IMR-90 (cell line): ENCODE measurements at regions not wholly inside any gene's neighbourhood (a gene's known extent, or its start where the extent isn't known, plus 50 kb on each side); places are given as distances from the start of the nearest gene placed in this dataset.

ENCODE experiments used
- ATAC-seq: fragments of 200-7000 bp; cut with Tn5 transposase; 2 replicates; pipeline ENCODE4 v1.9.1; 2020; ENCODE audit warnings: low read depth, mild to moderate bottlenecking, moderate library complexity
- BruUV-seq: library from RNA; stranded (reverse); fragments of 400-500 nt; replicated peaks from 2 replicates; lab custom pipeline; 2021; lab: Mats Ljungman, UMichigan
- CTCF ChIA-PET: fragments of 300-600 bp; formaldehyde crosslinking; extraction: SDS; loops from one replicate; lab custom pipeline; 2021; ENCODE audit warnings: antibody characterized with exemption; lab: Yijun Ruan, JAX
- POLR2A ChIA-PET: fragments of 300-600 bp; sonication (Branson Sonifier 250); formaldehyde crosslinking; loops from one replicate; lab custom pipeline; 2022; ENCODE audit warnings: antibody characterized with exemption; ENCODE audit not compliant: unreplicated experiment; lab: Charles Lee
- DNase-seq: peaks from one replicate; pipeline ENCODE4 v3.0.0; 2013
- H2AFZ ChIP-seq: replicated peaks from 2 replicates; pipeline ENCODE3; 2013; ENCODE audit warnings: low read length, mild to moderate bottlenecking; ENCODE audit not compliant: poor library complexity
- H2AK5ac ChIP-seq: 2 replicates; pipeline ENCODE4 v1.6.1; 2013; ENCODE audit warnings: low read depth, low read length, inconsistent platforms
- H2AK9ac ChIP-seq: replicated peaks from 2 replicates; pipeline ENCODE3; 2013; ENCODE audit warnings: mild to moderate bottlenecking, low read depth, low read length, moderate library complexity; ENCODE audit not compliant: poor library complexity
- H2BK120ac ChIP-seq: 2 replicates; pipeline ENCODE4 v1.6.1; 2013; ENCODE audit warnings: low read depth, low read length, inconsistent platforms
- H2BK15ac ChIP-seq: 3 replicates; pipeline ENCODE4 v1.6.1; 2013; ENCODE audit warnings: low read depth, low read length, inconsistent platforms
- H2BK20ac ChIP-seq: 2 replicates; pipeline ENCODE4 v1.6.1; 2013; ENCODE audit warnings: low read depth, mild to moderate bottlenecking, inconsistent platforms, low read length, moderate library complexity
- H2BK5ac ChIP-seq: 2 replicates; pipeline ENCODE4 v1.6.1; 2013; ENCODE audit warnings: mild to moderate bottlenecking, low read depth, low read length, inconsistent platforms; ENCODE audit not compliant: poor library complexity, severe bottlenecking
- H3K14ac ChIP-seq: replicated peaks from 2 replicates; pipeline ENCODE4 v1.6.1; 2013; ENCODE audit warnings: low read depth, low read length, inconsistent platforms
- H3K18ac ChIP-seq: 2 replicates; pipeline ENCODE4 v1.6.1; 2013; ENCODE audit warnings: low read depth, low read length, control low read depth
- H3K23ac ChIP-seq: 2 replicates; pipeline ENCODE4 v1.6.1; 2013; ENCODE audit warnings: low read depth, low read length, inconsistent platforms
- H3K27ac ChIP-seq: 2 replicates; pipeline ENCODE4 v1.5.1; 2013; ENCODE audit warnings: mild to moderate bottlenecking, control low read depth, low read length; ENCODE audit not compliant: insufficient read depth
- H3K27me3 ChIP-seq: 2 replicates; pipeline ENCODE4 v1.6.1; 2013; ENCODE audit warnings: low read length; ENCODE audit not compliant: control insufficient read depth, insufficient read depth
- H3K36me3 ChIP-seq: 2 replicates; pipeline ENCODE4 v1.6.1; 2013; ENCODE audit warnings: low read length, mixed read lengths; ENCODE audit not compliant: control insufficient read depth, insufficient read depth
- H3K4ac ChIP-seq: 2 replicates; pipeline ENCODE4 v1.6.1; 2013; ENCODE audit warnings: low read depth, low read length, inconsistent platforms
- H3K4me1 ChIP-seq: 2 replicates; pipeline ENCODE4 v1.6.1; 2013; ENCODE audit warnings: low read length, mixed read lengths; ENCODE audit not compliant: control insufficient read depth, insufficient read depth
- H3K4me2 ChIP-seq: 2 replicates; pipeline ENCODE4 v1.6.1; 2013; ENCODE audit warnings: low read depth, mild to moderate bottlenecking, control low read depth, low read length, moderate library complexity
- H3K4me3 ChIP-seq: 2 replicates; pipeline ENCODE4 v1.5.1; 2013; ENCODE audit warnings: low read depth, mild to moderate bottlenecking, control low read depth, low read length, moderate library complexity; ENCODE audit not compliant: insufficient read depth
- H3K56ac ChIP-seq: 2 replicates; pipeline ENCODE4 v1.6.1; 2013; ENCODE audit warnings: low read length, inconsistent platforms; ENCODE audit not compliant: insufficient read depth; ENCODE audit errors: extremely low read depth
- H3K79me1 ChIP-seq, 2 experiments: 2 replicates each; pipeline ENCODE4 v1.6.1; 2013; ENCODE audit warnings: low read length in 2 of 2, inconsistent platforms in 1 of 2, low read depth in 1 of 2
- H3K9ac ChIP-seq: 2 replicates; pipeline ENCODE4 v1.6.1; 2013; ENCODE audit warnings: low read depth, low read length, control low read depth
- H3K9me1 ChIP-seq: 2 replicates; pipeline ENCODE4 v1.6.1; 2013; ENCODE audit warnings: low read length, inconsistent platforms; ENCODE audit not compliant: insufficient read depth
- H3K9me3 ChIP-seq: 2 replicates; pipeline ENCODE4 v1.6.1; 2013; ENCODE audit warnings: low read length; ENCODE audit not compliant: control insufficient read depth, insufficient read depth
- H4K20me1 ChIP-seq: 2 replicates; pipeline ENCODE4 v1.6.1; 2013; ENCODE audit warnings: low read length, inconsistent platforms; ENCODE audit not compliant: insufficient read depth
- H4K5ac ChIP-seq: 2 replicates; pipeline ENCODE4 v1.6.1; 2013; ENCODE audit warnings: mild to moderate bottlenecking, low read depth, low read length, control low read depth
- H4K8ac ChIP-seq, 2 experiments: 2 replicates each; pipeline ENCODE4 v1.6.1; 2013; ENCODE audit warnings: low read depth in 2 of 2, low read length in 2 of 2, control low read depth in 1 of 2, inconsistent platforms in 1 of 2
- H4K91ac ChIP-seq: 2 replicates; pipeline ENCODE4 v1.6.1; 2013; ENCODE audit warnings: low read depth, low read length, inconsistent platforms; ENCODE audit not compliant: insufficient read depth
- BHLHE40 ChIP-seq: fragments of 150-350 bp; IDR thresholded peaks from 2 replicates; pipeline ENCODE4 v1.6.1; 2016; ENCODE audit warnings: mild to moderate bottlenecking, low read depth, low read length
- CEBPB ChIP-seq: IDR thresholded peaks from 2 replicates; pipeline ENCODE4 v1.6.1; 2012; ENCODE audit warnings: low read depth, low read length, improper control_type of control experiment
- CHD1 ChIP-seq: IDR thresholded peaks from 2 replicates; pipeline ENCODE4 v1.6.1; 2012; ENCODE audit warnings: low read depth, low read length, improper control_type of control experiment
- ELK1 ChIP-seq: fragments of 150-350 bp; IDR thresholded peaks from 2 replicates; pipeline ENCODE4 v1.6.1; 2016; ENCODE audit warnings: low read depth, mild to moderate bottlenecking, low read length, moderate library complexity, borderline replicate concordance
- FOS ChIP-seq: fragments of 150-350 bp; IDR thresholded peaks from 2 replicates; pipeline ENCODE4 v1.6.1; 2016; ENCODE audit warnings: low read depth, low read length
- MAFK ChIP-seq: IDR thresholded peaks from 2 replicates; pipeline ENCODE4 v1.6.1; 2012; ENCODE audit warnings: low read depth, low read length, improper control_type of control experiment
- MXI1 ChIP-seq: IDR thresholded peaks from 2 replicates; pipeline ENCODE4 v1.6.1; 2012; ENCODE audit warnings: low read depth, mild to moderate bottlenecking, low read length, moderate library complexity, borderline replicate concordance
- NFE2L2 ChIP-seq: fragments of 150-350 bp; IDR thresholded peaks from 2 replicates; pipeline ENCODE4 v1.6.1; 2016; ENCODE audit warnings: low read depth, mild to moderate bottlenecking, low read length
- POLR2A ChIP-seq: IDR thresholded peaks from 2 replicates; pipeline ENCODE4 v1.6.1; 2012; ENCODE audit warnings: mild to moderate bottlenecking, low read depth, low read length
- RAD21 ChIP-seq: IDR thresholded peaks from 2 replicates; pipeline ENCODE4 v1.6.1; 2012; ENCODE audit warnings: low read length, improper control_type of control experiment
- RCOR1 ChIP-seq: IDR thresholded peaks from 2 replicates; pipeline ENCODE4 v1.6.1; 2012; ENCODE audit warnings: mild to moderate bottlenecking, low read length, improper control_type of control experiment; ENCODE audit not compliant: insufficient replicate concordance
- SMC3 ChIP-seq: fragments of 150-350 bp; IDR thresholded peaks from 2 replicates; pipeline ENCODE4 v1.6.1; 2016; ENCODE audit warnings: low read depth, mild to moderate bottlenecking, antibody characterized with exemption, low read length, moderate library complexity
- USF2 ChIP-seq: fragments of 150-350 bp; IDR thresholded peaks from 2 replicates; pipeline ENCODE4 v1.6.1; 2017; ENCODE audit warnings: mild to moderate bottlenecking, antibody characterized with exemption, low read length, low read depth
- WGBS, 2 experiments: methylation state at CpG; one replicate each; pipeline versions ENCODE4 v1.1.5 to v1.1.7; 2013; ENCODE audit warnings: missing lambda C conversion rate in 2 of 2; ENCODE audit not compliant: insufficient read length in 1 of 2; ENCODE audit errors: extremely low coverage in 2 of 2; 5-methylcytosine and 5-hydroxymethylcytosine counted together
- dilution Hi-C: fragments of 300-500 bp; cut with HindIII; formaldehyde crosslinking; loops from one replicate; pipeline ENCODE4 v1.14.3; 2018; ENCODE audit warnings: low sequenced_read_pairs; ENCODE audit not compliant: unreplicated experiment
- in situ Hi-C: fragments of 300-500 bp; cut with MboI; formaldehyde crosslinking; loops from 3 replicates; pipeline ENCODE4 v1.14.3; 2019; ENCODE audit warnings: low sequenced_read_pairs, inconsistent platforms, mixed read lengths
- intact Hi-C: fragments of 100-400 bp; cut with micrococcal nuclease; formaldehyde crosslinking; loops from 2 replicates; pipeline ENCODE4 v1.10.0; 2022
- TF ChIP-seq, protein P1 (sequence below): conservative IDR thresholded peaks from 2 replicates; pipeline ENCODE4 v1.5.1; 2012; ENCODE audit warnings: mild to moderate bottlenecking, low read depth, low read length, improper control_type of control experiment

- Histone ChIP-seq H3K4ac (no peak overlapping the region), H3K23ac (no peak overlapping the region), H3K79me1 (no peaks in the 10 kb centered on the region), H2AK5ac (no peak overlapping the region), H3K36me3 (no peaks in the 10 kb centered on the region), H3K14ac (no peak overlapping the region), H3K56ac (no peak overlapping the region), H2AFZ (no peak overlapping the region), H3K4me3 (no peak overlapping the region), H4K5ac (no peak overlapping the region), H3K9me3 (no peaks in the 10 kb centered on the region), H2BK15ac (no peak overlapping the region), H4K91ac (no peak overlapping the region), H3K27me3 (peaks cover 13% of the 10 kb centered on the region; the same call in 1 of the 2 replicates), H2BK20ac (no peak overlapping the region), H2BK120ac (no peak overlapping the region), H4K8ac (no peak overlapping the region), H3K18ac (no peak overlapping the region), H2AK9ac (no peak overlapping the region), H2BK5ac (no peak overlapping the region), H3K9ac (no peak overlapping the region), H4K20me1 (no peaks in the 10 kb centered on the region), H3K4me1 (no peaks in the 10 kb centered on the region), H3K27ac (no peak overlapping the region), H3K4me2 (no peak overlapping the region), H3K9me1 (no peaks in the 10 kb centered on the region)
- no peak for ATAC-seq
- TF ChIP-seq CEBPB (no peak), MAFK (no peak), MXI1 (no peak), RCOR1 (no peak), ELK1 (no peak), USF2 (no peak), FOS (no peak), SMC3 (no peak), CHD1 (no peak), BHLHE40 (no peak), RAD21 (no peak), NFE2L2 (no peak), POLR2A (no peak)
- TF ChIP-seq, protein P1, sequence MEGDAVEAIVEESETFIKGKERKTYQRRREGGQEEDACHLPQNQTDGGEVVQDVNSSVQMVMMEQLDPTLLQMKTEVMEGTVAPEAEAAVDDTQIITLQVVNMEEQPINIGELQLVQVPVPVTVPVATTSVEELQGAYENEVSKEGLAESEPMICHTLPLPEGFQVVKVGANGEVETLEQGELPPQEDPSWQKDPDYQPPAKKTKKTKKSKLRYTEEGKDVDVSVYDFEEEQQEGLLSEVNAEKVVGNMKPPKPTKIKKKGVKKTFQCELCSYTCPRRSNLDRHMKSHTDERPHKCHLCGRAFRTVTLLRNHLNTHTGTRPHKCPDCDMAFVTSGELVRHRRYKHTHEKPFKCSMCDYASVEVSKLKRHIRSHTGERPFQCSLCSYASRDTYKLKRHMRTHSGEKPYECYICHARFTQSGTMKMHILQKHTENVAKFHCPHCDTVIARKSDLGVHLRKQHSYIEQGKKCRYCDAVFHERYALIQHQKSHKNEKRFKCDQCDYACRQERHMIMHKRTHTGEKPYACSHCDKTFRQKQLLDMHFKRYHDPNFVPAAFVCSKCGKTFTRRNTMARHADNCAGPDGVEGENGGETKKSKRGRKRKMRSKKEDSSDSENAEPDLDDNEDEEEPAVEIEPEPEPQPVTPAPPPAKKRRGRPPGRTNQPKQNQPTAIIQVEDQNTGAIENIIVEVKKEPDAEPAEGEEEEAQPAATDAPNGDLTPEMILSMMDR, result no peak
- BruUV-seq, result no TSS peak
- no CpG with 5 or more reads among the region's 3 CpGs for WGBS, 2 experiments
- in situ Hi-C loops (no loop called here), dilution Hi-C loops (no loop called here), intact Hi-C loops (no loop called here)
- ChIA-PET CTCF (no interaction called here), POLR2A (no interaction called here)
- DNase-seq, result no peak
These were observed 78.0 kb downstream of the PSMB1 start for GRCh38 chr6:170475118-170475517.
